Right ventricle myocardium superior (tissue), 1 donor: ENCODE measurements at regions not wholly inside any gene's neighbourhood (a gene's known extent, or its start where the extent isn't known, plus 50 kb on each side); places are given as distances from the start of the nearest gene placed in this dataset.
"Not testable (repeated sequence)": the region's sequence is repeated elsewhere in the genome, so short reads cannot be mapped to it uniquely, and the experiment has no call there.

Experiments used
- ATAC-seq: fragments of 200-7000 bp; cut with Tn5 transposase; one replicate; pipeline ENCODE4 v1.9.1; 2020; ENCODE audit warnings: mild to moderate bottlenecking; ENCODE audit not compliant: poor library complexity
- DNase-seq: peaks from one replicate; pipeline ENCODE4 v3.0.0-alpha.2; 2020
- intact Hi-C: fragments of 100-400 bp; cut with DNase I; formaldehyde crosslinking; loops from one replicate; pipeline ENCODE4 v1.11.2; 2022
- donor health status: DM: no; HTN: yes; CAD: no; lungs with severe emphysema.

DNA sequence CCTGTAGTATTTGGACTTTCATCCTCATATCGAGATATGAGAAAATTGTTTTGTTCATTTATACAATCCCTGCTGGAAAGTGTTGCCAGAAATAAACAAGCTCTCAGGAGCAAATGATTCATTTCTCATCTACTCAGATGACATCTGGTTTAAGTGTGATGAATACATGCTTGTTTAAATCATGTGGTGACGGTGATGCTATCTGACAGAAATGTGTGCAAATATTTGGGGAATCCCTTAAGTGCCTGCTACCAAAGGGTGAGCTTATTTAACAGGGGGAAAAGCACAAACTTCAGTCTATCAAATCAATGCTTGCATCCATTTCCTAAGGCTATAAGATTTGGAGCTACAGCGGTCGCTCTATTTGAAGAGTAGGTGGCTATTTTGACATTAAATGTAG lies 368.3 kb upstream of the SASH1 start:
- intact Hi-C loops, result no loop called here
- no peak for ATAC-seq
- no peak for DNase-seq

GRCh38 chr6:147977851-147978465 lies 364.7 kb upstream of the SASH1 start:
- intact Hi-C loops, result no loop called here
- peak; percentile 45 for ATAC-seq

DNA sequence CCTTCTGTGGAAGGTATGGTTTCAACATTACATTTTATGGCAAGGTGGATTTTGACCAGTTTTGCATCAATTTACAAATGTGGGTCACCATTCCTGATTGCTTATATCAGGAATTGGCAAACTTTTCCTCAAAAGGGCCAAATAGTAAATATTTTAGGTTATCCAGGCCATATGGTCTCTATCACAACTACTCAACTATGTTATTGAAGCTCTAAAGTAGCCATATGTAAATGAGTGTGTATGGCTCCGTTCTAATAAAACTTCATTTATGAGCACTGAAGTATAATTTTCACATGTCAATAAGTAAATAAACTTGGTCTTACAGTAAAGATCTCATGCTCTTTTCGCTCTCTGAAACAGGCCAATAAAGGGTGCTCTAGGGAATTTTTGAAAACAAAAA lies 362.7 kb upstream of the SASH1 start:
- ATAC-seq, result no peak
- no peak for DNase-seq
- intact Hi-C loops, result no loop called here

More at GRCh38 chr6:147977851-147978465, 364.7 kb upstream of the SASH1 start:
- DNase-seq, result no peak

- no peak for ATAC-seq
- intact Hi-C loops, result no loop called here
These were observed 358.9 kb upstream of the SASH1 start for GRCh38 chr6:147983581-147984366.

DNA sequence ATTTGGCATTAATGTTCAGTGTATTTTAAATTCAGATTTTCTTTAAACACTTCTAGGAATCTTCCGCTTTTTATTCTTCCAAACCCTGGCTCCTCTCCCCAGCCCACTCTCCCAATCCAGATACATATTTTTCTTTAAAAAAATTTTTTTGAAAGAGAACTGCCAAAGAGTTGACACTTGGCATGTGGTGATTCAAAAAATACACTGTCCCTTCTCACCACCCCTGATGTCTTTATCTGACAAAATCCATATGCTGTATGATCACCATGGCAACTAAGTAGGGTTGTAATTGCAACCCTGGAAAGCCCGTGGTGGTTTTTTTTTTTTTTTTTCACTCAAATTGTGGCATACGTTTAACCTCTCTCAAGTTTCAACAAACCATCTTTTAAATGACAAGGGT lies 355.8 kb upstream of the SASH1 start:
- ATAC-seq, result no peak
- intact Hi-C loops, result no loop called here
- DNase-seq, result no peak

More at GRCh38 chr6:147983581-147984366, 358.9 kb upstream of the SASH1 start:
- no peak for DNase-seq

DNA sequence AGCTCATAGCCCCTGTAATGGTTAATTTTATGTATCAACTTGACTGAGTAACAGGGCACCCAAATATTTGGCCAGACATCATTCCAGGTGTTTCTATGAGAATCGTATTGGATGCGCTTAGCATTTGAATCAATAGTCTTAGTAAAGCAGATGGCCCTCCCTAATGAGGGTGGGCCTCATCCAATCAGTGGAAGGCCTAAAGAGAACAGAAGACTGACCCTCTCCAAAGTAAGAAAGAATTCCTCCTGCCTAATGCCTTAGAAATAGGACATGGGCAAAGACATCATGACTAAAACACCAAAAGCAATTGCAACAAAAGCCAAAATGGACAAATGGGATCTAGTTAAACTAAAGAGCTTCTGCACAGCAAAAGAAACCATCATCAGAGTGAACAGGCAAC lies 352.5 kb upstream of the SASH1 start:
- DNase-seq (no peak), ATAC-seq (no peak)
- intact Hi-C loops, result no loop called here

DNA sequence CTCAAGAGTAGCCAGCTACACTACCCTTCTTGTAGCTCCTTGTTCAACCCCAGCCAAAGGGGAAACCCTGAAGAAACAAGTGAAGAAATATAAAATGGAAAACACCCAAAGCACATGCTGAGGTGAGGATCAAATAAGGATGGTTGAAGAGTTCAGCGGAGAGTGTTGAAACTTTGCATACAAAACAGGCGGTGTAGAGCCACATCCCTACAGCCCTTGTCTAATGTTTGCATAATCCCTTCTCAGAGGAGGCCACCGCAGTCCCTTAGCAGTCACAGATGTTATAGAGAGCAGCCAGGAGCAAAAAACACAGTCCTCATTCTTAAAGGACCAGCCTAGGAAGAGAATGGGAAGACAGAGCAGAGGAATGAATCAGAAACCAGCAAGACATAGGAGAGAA lies 350.7 kb upstream of the SASH1 start:
- DNase-seq, result no peak
- ATAC-seq, result no peak
- intact Hi-C loops, result no loop called here

- ATAC-seq, result no peak
- intact Hi-C loops, result no loop called here
These were observed 343.6 kb upstream of the SASH1 start for GRCh38 chr6:147999001-147999540.

GRCh38 chr6:148001844-148002642 lies 340.6 kb upstream of the SASH1 start:
- intact Hi-C loops, result no loop called here
- ATAC-seq (no peak), DNase-seq (no peak)

More at GRCh38 chr6:147999001-147999540, 343.6 kb upstream of the SASH1 start:
- DNase-seq, result no peak

- ATAC-seq, result no peak
- no peak for DNase-seq
- intact Hi-C loops, result no loop called here
These were observed 338.0 kb upstream of the SASH1 start for GRCh38 chr6:148004651-148005050.

DNA sequence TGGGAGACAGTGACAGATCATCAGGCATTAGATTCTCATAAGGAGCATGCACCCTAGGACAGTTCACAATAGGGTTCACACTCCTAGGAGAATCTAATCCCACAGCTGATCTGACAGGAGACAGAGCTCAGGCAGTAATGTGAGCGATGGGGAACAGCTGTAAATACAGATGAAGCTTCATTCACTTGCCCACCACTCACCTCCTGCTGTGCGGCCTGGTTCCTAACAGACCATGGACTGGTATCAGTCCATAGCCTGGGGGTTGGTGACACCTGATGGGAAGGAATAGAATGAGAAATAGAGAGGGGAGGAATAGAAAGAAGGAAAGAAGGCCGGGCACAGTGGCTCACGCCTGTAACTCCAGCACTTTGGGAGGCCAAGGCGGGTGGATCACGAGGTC lies 336.8 kb upstream of the SASH1 start:
- intact Hi-C loops, result no loop called here

GRCh38 chr6:148010516-148010915 lies 332.1 kb upstream of the SASH1 start:
- ATAC-seq, intact Hi-C loops, DNase-seq: not testable (repeated sequence)

More for the DNA sequence above, 336.8 kb upstream of the SASH1 start:
- no peak for ATAC-seq
- DNase-seq, result no peak

GRCh38 chr6:148016013-148016412 lies 326.6 kb upstream of the SASH1 start:
- intact Hi-C loops, result no loop called here
- no peak for ATAC-seq
- no peak for DNase-seq

- ATAC-seq (no peak), DNase-seq (no peak)
- intact Hi-C loops, result no loop called here
These were observed 321.5 kb upstream of the SASH1 start for GRCh38 chr6:148021165-148021564.

DNA sequence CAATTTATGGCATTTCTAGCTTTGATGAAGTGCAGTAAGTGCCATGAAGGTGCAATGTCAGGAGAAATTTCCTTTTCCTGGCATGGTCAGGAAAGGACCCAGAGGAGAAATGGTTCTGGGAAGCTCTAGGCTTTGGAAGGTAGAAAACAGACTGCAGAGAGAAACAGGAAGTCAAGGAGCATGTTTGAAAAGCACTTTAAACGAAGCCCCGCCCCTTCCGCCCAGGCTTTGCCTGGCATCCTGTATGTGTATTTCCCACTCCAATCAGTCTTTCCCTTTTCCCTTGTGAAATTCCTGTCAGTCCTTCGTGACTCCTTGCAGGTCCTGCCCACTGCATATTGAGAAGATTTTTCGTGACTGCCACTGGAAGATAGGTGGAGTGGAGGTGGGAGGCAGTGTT lies 320.9 kb upstream of the SASH1 start:
- intact Hi-C loops, result no loop called here
- DNase-seq, result no peak

GRCh38 chr6:148022279-148022678 lies 320.4 kb upstream of the SASH1 start:
- ATAC-seq, intact Hi-C loops, DNase-seq: not testable (repeated sequence)

More for the DNA sequence above, 320.9 kb upstream of the SASH1 start:
- no peak for ATAC-seq

- no peak for ATAC-seq
- no peak for DNase-seq
- intact Hi-C loops, result no loop called here
These were observed 315.4 kb upstream of the SASH1 start for GRCh38 chr6:148027201-148027600.

DNA sequence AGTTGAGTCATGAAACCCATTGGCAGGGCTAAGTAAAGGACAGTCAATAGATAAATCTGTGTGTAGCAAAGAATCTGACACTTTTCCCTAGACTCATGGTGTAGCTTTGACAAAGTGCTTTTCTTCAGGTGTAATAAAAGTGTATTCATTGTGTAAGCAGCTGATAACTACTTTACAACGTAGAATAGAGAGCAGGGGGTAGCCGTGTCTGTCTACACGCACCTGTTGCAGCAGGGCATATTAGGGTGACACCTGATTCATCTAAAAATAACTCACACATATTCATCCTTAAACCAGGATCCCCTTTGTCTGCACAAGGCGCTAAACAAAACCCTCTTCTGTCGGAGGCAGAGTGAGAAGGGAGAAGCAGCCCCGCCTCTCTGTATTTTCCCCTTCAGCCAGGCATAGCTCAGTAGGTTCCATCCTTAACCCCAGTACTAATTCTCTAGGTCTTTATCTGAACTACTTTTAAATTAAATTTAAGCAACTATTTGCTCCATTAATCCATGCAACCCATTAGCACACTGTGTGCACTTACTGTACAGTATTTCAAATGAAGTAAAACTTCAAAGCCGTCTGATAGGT lies 306.7 kb upstream of the SASH1 start:
- ATAC-seq (no peak), DNase-seq (no peak)
- intact Hi-C loops, result no loop called here

DNA sequence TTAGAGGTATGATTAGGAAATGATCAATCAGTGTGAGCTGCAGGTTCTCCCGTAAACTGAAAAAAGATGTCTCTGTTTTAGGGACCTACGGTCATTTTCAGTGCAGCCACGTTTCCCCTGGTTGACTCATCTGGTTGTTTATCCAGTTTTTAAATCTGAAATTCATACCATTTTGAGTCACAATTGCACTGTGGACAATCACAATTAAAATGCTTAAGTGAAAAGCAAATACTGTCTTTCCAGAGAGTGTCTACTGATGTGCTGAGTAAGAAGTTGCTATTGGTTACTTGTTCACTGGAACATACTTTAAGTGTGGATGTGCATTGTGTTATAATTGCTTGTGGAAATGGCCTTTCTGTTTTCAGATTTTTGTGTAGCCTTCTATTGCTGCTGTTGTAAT lies 305.1 kb upstream of the SASH1 start:
- intact Hi-C loops, result no loop called here
- ATAC-seq (no peak), DNase-seq (no peak)
